NCI-H1048 (cell line): ENCODE measurements at regions not wholly inside any gene's neighbourhood (a gene's known extent, or its start where the extent isn't known, plus 50 kb on each side); places are given as distances from the start of the nearest gene placed in this dataset.

ENCODE experiments used
- DNase-seq: peaks from one replicate; lab custom pipeline; 2025; lab: John Stamatoyannopoulos, UW

GRCh38 chr3:1693145-1693544, 405.5 kb upstream of the CNTN4 start:
- no peak for DNase-seq

- no peak for DNase-seq
Measured at GRCh38 chr3:1696669-1697275, 401.9 kb upstream of the CNTN4 start.

GRCh38 chr3:1699361-1699920, 399.2 kb upstream of the CNTN4 start:
- no peak for DNase-seq

- no peak for DNase-seq
Measured at GRCh38 chr3:1700650-1701049, 398.0 kb upstream of the CNTN4 start.

GRCh38 chr3:1703169-1703568, 395.5 kb upstream of the CNTN4 start:
- no peak for DNase-seq

GRCh38 chr3:1710663-1711062, 388.0 kb upstream of the CNTN4 start:
- DNase-seq: no peak

- no peak for DNase-seq
Measured at GRCh38 chr3:1717524-1717923, 381.1 kb upstream of the CNTN4 start.

GRCh38 chr3:1723726-1724125, 374.9 kb upstream of the CNTN4 start:
- DNase-seq: no peak

GRCh38 chr3:1726741-1727140, 371.9 kb upstream of the CNTN4 start:
- no peak for DNase-seq

GRCh38 chr3:1727242-1727641, 371.4 kb upstream of the CNTN4 start:
- no peak for DNase-seq

- DNase-seq: no peak
Measured at GRCh38 chr3:1728510-1728909, 370.2 kb upstream of the CNTN4 start.

GRCh38 chr3:1734494-1735122, 364.1 kb upstream of the CNTN4 start:
- DNase-seq: no peak

GRCh38 chr3:1752205-1752604, 346.5 kb upstream of the CNTN4 start:
- no peak for DNase-seq

- no peak for DNase-seq
Measured at GRCh38 chr3:1766384-1766783, 332.3 kb upstream of the CNTN4 start.

GRCh38 chr3:1773679-1774078, 325.0 kb upstream of the CNTN4 start:
- DNase-seq: no peak

- DNase-seq: no peak
Measured at GRCh38 chr3:1774597-1774996, 324.1 kb upstream of the CNTN4 start.

GRCh38 chr3:1775321-1775720, 323.3 kb upstream of the CNTN4 start:
- no peak for DNase-seq

GRCh38 chr3:1783995-1784394, 314.7 kb upstream of the CNTN4 start:
- no peak for DNase-seq

- DNase-seq: no peak
Measured at GRCh38 chr3:1787094-1787493, 311.6 kb upstream of the CNTN4 start.

- no peak for DNase-seq
Measured at GRCh38 chr3:1792466-1792865, 306.2 kb upstream of the CNTN4 start.

- DNase-seq: no peak
Measured at GRCh38 chr3:1798711-1799405, 299.8 kb upstream of the CNTN4 start.

- DNase-seq: no peak
Measured at GRCh38 chr3:1805331-1805730, 293.3 kb upstream of the CNTN4 start.

GRCh38 chr3:1808590-1808989, 290.1 kb upstream of the CNTN4 start:
- DNase-seq: no peak
